ENCODE measurements at regions not wholly inside any gene's neighbourhood (a gene's known extent, or its start where the extent isn't known, plus 50 kb on each side); places are given as distances from the start of the nearest gene placed in this dataset.

DNA sequence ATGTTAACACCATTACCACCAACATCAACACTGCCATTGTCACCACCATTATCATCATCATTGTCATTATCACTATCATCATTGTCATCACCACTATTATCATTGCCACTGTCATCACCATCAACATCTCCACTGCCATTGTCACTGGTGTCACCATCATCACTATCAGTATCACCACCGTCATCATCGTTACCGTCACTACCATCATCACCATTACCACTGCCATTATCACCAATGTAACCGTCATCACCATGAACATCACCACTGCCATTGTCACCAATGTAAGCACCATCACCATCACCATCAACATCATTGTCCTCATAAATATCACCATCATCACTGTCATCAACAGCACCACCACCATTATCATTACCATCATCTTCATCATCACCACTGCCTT is 633.2 kb upstream of the EEF2KMT start:
- Mint-ChIP-seq H3K36me3 (no peaks in the 10 kb centered on the region), H3K4me3 (no peak overlapping the region), H3K9me3 (peaks cover 3% of the 10 kb centered on the region), H3K4me1 (no peaks in the 10 kb centered on the region), H3K27ac (no peak overlapping the region), H3K27me3 (peaks cover 3% of the 10 kb centered on the region)
- ATAC-seq (ENCODE audit: low read depth) (no peak), DNase-seq (ENCODE audit: low spot score in 2 of 2) (no peak)

DNA sequence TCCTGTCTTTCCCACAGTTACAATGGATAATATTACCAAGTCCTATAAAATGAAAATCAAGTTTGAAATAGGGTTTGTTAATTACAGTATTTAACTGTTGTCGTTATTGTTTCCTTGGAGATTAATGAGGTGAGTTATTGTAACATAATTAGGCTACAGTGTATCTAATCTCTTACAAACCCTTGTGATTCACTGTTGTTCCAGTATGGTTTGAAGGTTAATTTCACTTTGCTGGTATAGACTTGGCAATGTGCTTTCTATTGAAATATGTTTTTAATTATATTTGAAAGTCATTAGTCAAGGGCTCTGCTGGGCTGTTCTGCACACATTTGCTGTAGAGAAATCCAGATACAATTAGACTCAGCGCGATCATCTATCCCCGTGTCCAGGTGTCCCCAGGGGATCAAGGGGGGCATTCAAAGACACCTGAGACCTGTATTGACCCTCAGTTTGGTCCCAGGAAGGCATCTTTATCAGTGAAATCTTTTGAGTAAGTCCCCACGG is 624.6 kb upstream of the EEF2KMT start:
- no peak for DNase-seq (ENCODE audit: low spot score in 2 of 2)
- H3K4me1 Mint-ChIP-seq: no peaks in the 10 kb centered on the region
- no peak overlapping the region for H3K4me3 Mint-ChIP-seq
- no peak overlapping the region for H3K27ac Mint-ChIP-seq
- no peaks in the 10 kb centered on the region for H3K27me3 Mint-ChIP-seq
- ATAC-seq (ENCODE audit: low read depth): no peak
- no peaks in the 10 kb centered on the region for H3K36me3 Mint-ChIP-seq
- peaks cover 1% of the 10 kb centered on the region for H3K9me3 Mint-ChIP-seq

DNA sequence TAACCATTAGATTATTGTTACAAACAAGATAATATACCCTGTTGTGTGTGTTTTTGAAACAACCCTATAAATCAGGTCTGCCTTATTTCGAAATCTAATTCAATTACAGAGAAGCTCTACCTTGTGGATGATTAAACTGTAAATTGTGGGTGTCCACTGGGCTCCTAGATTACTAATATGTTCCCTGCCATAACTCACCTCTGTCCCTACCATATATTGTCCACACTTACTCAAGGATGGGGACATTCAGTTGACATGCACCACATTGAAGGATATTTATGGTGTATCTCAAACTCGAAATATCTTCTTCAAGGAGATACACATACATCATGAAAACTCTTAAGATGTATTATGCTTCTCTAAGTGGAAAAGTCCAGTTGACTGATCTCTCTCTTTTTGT is 617.6 kb upstream of the EEF2KMT start:
- H3K36me3 Mint-ChIP-seq: no peaks in the 10 kb centered on the region
- no peak overlapping the region for H3K4me3 Mint-ChIP-seq
- no peak for DNase-seq (ENCODE audit: low spot score in 2 of 2)
- no peaks in the 10 kb centered on the region for H3K27me3 Mint-ChIP-seq
- peaks cover 8% of the 10 kb centered on the region for H3K9me3 Mint-ChIP-seq
- H3K27ac Mint-ChIP-seq: no peak overlapping the region
- H3K4me1 Mint-ChIP-seq: no peaks in the 10 kb centered on the region
- no peak for ATAC-seq (ENCODE audit: low read depth)

DNA sequence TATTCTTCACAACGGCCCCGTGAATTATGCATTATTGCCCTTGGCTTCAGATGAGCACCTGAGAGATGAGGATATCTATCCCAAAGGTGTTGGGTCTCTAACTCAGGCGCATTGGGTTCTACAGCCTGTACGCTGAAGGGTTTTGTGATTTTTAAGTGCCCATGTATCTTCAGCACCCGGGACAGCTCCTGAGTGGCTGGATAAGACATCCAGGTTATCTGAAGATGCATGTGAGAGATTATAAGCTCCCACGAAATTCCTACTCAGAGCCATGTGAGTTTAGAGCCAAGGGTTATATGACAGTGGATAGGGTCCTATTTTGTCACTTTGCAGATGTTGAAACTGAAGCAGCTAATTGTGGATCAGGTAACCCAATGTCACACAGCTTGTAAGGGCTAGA is 612.3 kb upstream of the EEF2KMT start:
- DNase-seq (ENCODE audit: low spot score in 2 of 2) (no peak), ATAC-seq (ENCODE audit: low read depth) (no peak)
- no peak overlapping the region for H3K4me3 Mint-ChIP-seq
- H3K9me3 Mint-ChIP-seq: peaks cover 9% of the 10 kb centered on the region
- no peaks in the 10 kb centered on the region for H3K27me3 Mint-ChIP-seq
- H3K36me3 Mint-ChIP-seq: no peaks in the 10 kb centered on the region
- no peaks in the 10 kb centered on the region for H3K4me1 Mint-ChIP-seq
- H3K27ac Mint-ChIP-seq: no peak overlapping the region

DNA sequence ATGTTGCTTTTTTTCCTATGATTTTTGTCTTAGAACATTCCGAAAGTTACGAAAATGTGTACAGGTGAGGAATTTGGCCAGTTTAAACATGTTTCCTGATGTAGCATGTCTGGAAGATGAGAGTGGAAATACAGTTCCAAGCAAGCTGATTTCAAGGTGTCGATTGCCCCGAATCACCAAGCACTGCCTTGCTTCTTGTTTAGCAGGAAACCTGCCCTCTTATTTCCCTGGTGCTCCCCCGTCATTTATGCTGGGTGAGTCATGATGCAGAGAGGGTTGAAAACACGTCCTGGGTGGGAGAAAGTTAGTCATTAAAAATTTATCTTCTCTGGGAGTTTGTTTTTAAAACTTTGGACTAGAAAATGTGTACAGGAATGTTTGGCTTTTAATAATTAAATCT is 608.6 kb upstream of the EEF2KMT start:
- Mint-ChIP-seq H3K9me3 (peaks cover 13% of the 10 kb centered on the region), H3K4me3 (no peak overlapping the region), H3K36me3 (no peaks in the 10 kb centered on the region), H3K27me3 (no peaks in the 10 kb centered on the region), H3K4me1 (no peaks in the 10 kb centered on the region), H3K27ac (no peak overlapping the region)
- DNase-seq (ENCODE audit: low spot score in 2 of 2) (no peak), ATAC-seq (ENCODE audit: low read depth) (no peak)

DNA sequence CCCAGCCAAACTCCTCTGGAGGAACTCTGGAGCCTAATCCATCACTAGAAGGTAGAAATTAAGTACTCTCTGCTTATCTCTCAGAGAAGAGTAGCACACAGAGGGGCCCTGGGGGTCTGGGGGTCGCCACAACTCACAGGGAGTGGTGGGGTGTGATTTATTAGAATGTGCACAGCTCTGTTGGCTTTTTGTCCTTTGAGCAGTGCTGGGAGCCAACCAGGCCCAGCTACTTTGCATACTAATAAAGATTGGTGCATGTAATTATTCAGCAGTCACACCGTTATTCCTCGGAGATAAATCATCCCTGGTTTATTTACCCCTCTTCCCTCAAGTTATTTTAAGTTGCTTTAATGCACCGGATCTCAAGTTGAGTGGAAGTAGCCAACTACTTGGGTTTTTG is 606.7 kb upstream of the EEF2KMT start:
- DNase-seq (ENCODE audit: low spot score in 2 of 2) (no peak), ATAC-seq (ENCODE audit: low read depth) (no peak)
- Mint-ChIP-seq H3K4me1 (no peaks in the 10 kb centered on the region), H3K27me3 (no peaks in the 10 kb centered on the region), H3K27ac (no peak overlapping the region), H3K9me3 (peaks cover 15% of the 10 kb centered on the region), H3K4me3 (no peak overlapping the region), H3K36me3 (no peaks in the 10 kb centered on the region)

DNA sequence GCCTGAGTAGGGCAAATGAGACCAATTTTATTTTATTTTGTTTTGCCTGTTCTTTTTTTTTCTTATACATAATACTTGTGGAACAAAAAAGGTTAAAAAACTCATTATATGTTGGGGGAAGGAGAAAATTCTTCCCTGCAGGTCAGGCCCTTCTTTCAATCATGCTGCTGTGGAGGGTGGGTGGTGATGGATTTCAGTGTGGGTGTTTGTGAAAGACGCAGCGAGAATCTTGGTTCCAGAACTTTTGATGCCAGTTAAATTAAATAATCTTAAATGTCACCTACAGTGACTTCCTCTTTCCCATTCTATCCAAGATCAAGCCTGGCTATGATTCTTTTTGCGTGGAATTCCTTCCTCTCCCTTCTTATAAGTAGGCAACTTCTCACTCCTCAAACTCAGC is 595.8 kb upstream of the EEF2KMT start:
- H3K27ac Mint-ChIP-seq: no peak overlapping the region
- H3K9me3 Mint-ChIP-seq: peaks cover 7% of the 10 kb centered on the region

DNA sequence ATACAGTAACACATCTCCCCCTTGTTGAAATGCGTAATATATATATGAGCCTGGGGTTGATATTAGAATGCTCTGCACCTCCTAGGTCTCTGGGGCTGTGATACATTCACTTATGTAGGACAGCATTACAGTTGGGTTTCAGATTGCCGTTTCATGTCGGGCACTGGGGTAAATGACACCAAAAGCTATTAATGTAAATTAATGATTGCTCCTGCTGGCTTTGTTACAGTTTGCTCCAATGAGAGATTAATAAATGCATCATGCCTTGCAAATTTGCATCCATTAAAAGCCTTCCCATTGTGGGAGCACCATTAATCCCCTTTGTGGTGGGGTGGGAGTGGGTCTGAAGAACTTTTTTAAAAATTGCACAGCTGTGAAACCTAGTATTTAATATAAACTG is 584.4 kb upstream of the EEF2KMT start:
- H3K36me3 Mint-ChIP-seq: no peaks in the 10 kb centered on the region
- H3K27ac Mint-ChIP-seq: no peak overlapping the region
- no peak for DNase-seq (ENCODE audit: low spot score in 2 of 2)

More for the DNA sequence above, 595.8 kb upstream of the EEF2KMT start:
- no peaks in the 10 kb centered on the region for H3K4me1 Mint-ChIP-seq
- ATAC-seq (ENCODE audit: low read depth) (no peak), DNase-seq (ENCODE audit: low spot score in 2 of 2) (no peak)
- no peak overlapping the region for H3K4me3 Mint-ChIP-seq
- H3K36me3 Mint-ChIP-seq: no peaks in the 10 kb centered on the region
- no peaks in the 10 kb centered on the region for H3K27me3 Mint-ChIP-seq

DNA sequence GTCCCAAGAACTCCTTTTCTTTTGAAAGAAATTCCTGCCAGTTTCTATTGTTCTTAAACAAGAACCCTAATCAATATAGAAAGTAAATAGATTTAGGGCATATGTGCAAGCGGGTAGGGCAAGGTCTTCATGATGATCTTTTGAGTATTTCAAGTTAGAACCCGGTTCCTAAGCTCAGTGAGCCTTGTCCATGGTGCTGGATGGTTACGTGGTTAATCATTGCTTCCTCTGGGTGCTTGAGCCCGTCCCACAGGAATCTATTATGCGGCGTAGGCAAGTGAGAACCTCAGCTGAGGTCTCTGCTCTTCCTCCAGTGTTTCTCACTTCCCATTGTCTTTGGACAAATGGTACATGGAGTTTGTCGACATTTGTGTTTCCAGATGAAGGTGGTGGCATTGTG is 580.8 kb upstream of the EEF2KMT start:
- ATAC-seq (ENCODE audit: low read depth) (no peak), DNase-seq (ENCODE audit: low spot score in 2 of 2) (no peak)
- Mint-ChIP-seq H3K27ac (no peak overlapping the region), H3K4me3 (no peak overlapping the region), H3K4me1 (no peaks in the 10 kb centered on the region), H3K36me3 (no peaks in the 10 kb centered on the region), H3K9me3 (peaks cover 12% of the 10 kb centered on the region), H3K27me3 (no peaks in the 10 kb centered on the region)

More for the DNA sequence above, 584.4 kb upstream of the EEF2KMT start:
- Mint-ChIP-seq H3K27me3 (no peaks in the 10 kb centered on the region), H3K9me3 (peaks cover 11% of the 10 kb centered on the region), H3K4me1 (no peaks in the 10 kb centered on the region), H3K4me3 (no peak overlapping the region)
- no peak for ATAC-seq (ENCODE audit: low read depth)

DNA sequence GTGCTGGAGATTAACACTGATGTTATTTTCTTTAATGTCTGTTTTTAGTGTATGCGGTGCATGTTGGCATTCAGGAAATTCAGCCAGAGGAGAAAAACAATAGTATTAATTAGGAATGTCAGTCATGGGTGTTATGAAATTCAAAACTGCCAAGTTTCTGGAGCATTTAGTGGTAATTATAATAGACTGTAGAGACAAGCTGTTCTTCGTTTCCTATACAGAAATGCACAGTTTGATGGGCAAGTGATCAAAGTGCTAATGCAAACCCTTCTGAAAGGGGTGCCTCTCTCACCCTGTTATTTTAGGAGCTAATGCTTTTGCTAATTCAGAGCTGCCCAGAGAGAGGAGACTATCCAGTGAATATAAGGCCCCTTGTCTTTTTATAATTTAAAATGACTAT is 573.8 kb upstream of the EEF2KMT start:
- no peaks in the 10 kb centered on the region for H3K36me3 Mint-ChIP-seq
- H3K4me1 Mint-ChIP-seq: no peaks in the 10 kb centered on the region
- ATAC-seq (ENCODE audit: low read depth): no peak
- no peak overlapping the region for H3K27ac Mint-ChIP-seq
- no peak overlapping the region for H3K4me3 Mint-ChIP-seq
- H3K27me3 Mint-ChIP-seq: no peaks in the 10 kb centered on the region
- DNase-seq (ENCODE audit: low spot score in 2 of 2): no peak
- H3K9me3 Mint-ChIP-seq: peaks cover 3% of the 10 kb centered on the region

DNA sequence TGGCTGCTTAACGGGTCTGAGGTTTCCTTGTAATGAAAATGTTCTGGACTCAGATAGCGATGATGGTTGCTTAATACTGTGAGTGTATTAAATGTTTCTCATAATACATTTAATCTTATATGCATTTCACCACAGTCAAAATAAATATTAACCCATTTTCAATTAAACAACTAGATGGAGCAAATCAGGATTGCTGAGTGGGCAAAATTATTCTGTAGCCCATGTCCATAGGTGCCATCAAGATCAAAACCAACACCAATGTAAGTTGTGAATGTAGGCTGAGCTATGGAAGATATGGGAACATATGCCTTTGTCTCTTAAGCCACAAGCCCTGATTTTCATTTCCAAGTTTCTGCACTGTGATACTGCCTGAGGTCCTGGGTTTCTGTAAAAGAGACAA is 572.6 kb upstream of the EEF2KMT start:
- Mint-ChIP-seq H3K36me3 (no peaks in the 10 kb centered on the region), H3K27ac (no peak overlapping the region), H3K4me1 (no peaks in the 10 kb centered on the region), H3K9me3 (peaks cover 3% of the 10 kb centered on the region), H3K4me3 (no peak overlapping the region), H3K27me3 (no peaks in the 10 kb centered on the region)
- ATAC-seq (ENCODE audit: low read depth): no peak
- no peak for DNase-seq (ENCODE audit: low spot score in 2 of 2)

DNA sequence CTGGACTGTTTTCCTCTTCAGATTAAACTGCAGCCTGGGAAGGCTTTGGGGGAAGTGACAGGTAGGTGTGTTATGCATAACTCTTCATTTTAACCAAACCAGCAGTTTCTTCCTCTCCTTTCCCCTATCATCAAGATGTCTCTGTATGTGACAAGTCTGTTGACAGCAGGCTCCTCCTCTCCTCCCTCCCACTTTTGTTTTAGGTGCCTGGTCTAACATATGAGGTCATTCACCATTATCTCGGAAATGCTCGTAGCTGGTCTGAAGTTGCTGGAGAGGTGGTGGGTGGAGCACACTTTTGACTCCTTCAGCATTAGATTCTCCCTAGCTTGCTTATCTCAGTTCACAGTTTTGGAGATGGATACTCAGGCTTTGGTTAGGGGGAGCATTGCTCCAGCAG is 571.0 kb upstream of the EEF2KMT start:
- no peak overlapping the region for H3K27ac Mint-ChIP-seq
- peaks cover under 1% of the 10 kb centered on the region for H3K9me3 Mint-ChIP-seq
- ATAC-seq (ENCODE audit: low read depth): no peak
- no peak for DNase-seq (ENCODE audit: low spot score in 2 of 2)
- no peak overlapping the region for H3K4me3 Mint-ChIP-seq
- no peaks in the 10 kb centered on the region for H3K36me3 Mint-ChIP-seq
- no peaks in the 10 kb centered on the region for H3K27me3 Mint-ChIP-seq
- no peaks in the 10 kb centered on the region for H3K4me1 Mint-ChIP-seq

DNA sequence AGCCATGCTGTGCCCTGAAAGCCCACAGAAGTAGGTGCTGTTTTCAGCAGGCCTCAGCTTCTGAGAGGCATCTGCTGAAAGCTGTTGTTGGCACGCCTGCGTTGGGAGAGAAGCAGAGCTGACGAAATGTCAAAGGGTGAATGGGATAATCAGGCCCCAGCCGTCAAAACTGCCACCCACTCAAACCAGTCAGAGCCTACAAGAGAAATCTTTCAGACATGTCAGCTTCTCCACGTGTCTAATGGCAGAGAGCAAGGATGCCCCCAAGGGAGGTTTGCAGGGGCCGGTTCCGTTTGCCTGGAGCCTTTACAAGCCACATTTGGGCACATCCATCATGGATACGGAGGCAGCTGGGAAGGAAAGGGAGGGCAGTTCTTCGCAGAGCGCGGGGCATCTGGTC is 568.2 kb upstream of the EEF2KMT start:
- ATAC-seq (ENCODE audit: low read depth) (no peak), DNase-seq (ENCODE audit: low spot score in 2 of 2) (no peak)
- H3K4me1 Mint-ChIP-seq: no peaks in the 10 kb centered on the region
- no peaks in the 10 kb centered on the region for H3K36me3 Mint-ChIP-seq
- no peaks in the 10 kb centered on the region for H3K27me3 Mint-ChIP-seq
- H3K27ac Mint-ChIP-seq: no peak overlapping the region
- no peaks in the 10 kb centered on the region for H3K9me3 Mint-ChIP-seq
- H3K4me3 Mint-ChIP-seq: no peak overlapping the region

DNA sequence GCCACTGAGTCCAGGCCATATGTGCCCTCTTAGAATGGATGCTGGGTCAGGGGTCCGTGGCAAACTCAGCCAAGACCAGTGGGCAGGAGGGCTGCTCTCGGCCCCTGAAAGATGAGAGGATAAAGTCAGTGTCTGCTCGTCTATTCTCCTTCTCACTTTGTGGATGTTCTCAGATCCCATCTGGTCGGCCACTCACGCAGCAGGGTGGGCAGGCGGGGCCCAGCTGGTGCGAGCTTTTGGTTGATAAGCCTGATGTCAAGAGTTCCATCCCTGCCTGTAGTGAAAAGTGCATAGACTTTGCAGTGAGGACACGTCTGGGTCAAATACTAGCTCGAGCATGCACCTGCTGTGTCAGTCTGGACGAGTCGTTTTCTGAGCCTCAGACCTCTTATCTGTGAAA is 556.2 kb upstream of the EEF2KMT start:
- H3K4me1 Mint-ChIP-seq: no peaks in the 10 kb centered on the region
- H3K27me3 Mint-ChIP-seq: no peaks in the 10 kb centered on the region
- H3K9me3 Mint-ChIP-seq: peaks cover 6% of the 10 kb centered on the region
- H3K27ac Mint-ChIP-seq: no peak overlapping the region
- no peak for DNase-seq (ENCODE audit: low spot score in 2 of 2)
- no peaks in the 10 kb centered on the region for H3K36me3 Mint-ChIP-seq
- no peak for ATAC-seq (ENCODE audit: low read depth)
- no peak overlapping the region for H3K4me3 Mint-ChIP-seq

DNA sequence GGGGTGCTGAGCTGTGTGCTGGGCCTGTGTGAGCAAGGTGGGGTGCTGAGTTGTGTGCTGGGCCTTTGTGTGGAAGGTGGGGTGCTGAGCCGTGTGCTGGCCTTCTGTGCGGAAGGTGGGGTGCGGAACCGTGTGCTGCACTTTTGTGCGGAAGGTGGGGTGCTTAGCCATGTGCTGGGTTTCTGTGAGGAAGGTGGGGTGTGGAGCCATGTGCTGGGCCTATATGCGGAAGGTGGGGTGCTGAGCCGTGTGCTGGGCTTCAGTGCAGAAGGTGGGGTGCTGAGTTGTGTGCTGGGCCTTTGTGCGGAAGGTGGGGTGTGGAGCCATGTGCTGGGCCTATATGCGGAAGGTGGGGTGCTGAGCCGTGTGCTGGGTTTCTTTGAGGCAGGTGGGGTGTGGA is 555.4 kb upstream of the EEF2KMT start:
- ATAC-seq (ENCODE audit: low read depth) (no peak), DNase-seq (ENCODE audit: low spot score in 2 of 2) (no peak)
- no peak overlapping the region for H3K4me3 Mint-ChIP-seq
- H3K36me3 Mint-ChIP-seq: no peaks in the 10 kb centered on the region
- peaks cover 6% of the 10 kb centered on the region for H3K9me3 Mint-ChIP-seq
- H3K27me3 Mint-ChIP-seq: no peaks in the 10 kb centered on the region
- H3K4me1 Mint-ChIP-seq: no peaks in the 10 kb centered on the region
- no peak overlapping the region for H3K27ac Mint-ChIP-seq

Measured in memory B cell (primary cell).